GM21619 (cell line): ENCODE measurements at regions not wholly inside any gene's neighbourhood (a gene's known extent, or its start where the extent isn't known, plus 50 kb on each side); places are given as distances from the start of the nearest gene placed in this dataset.
A peak's percentile ranks its signal among the peaks of the same experiment; 100 is the strongest.

ENCODE experiments used
- ATAC-seq: cut with Tn5 transposase; IDR thresholded peaks from one replicate; pipeline ENCODE4 v1.9.1; 2021; ENCODE audit not compliant: unreplicated experiment

DNA sequence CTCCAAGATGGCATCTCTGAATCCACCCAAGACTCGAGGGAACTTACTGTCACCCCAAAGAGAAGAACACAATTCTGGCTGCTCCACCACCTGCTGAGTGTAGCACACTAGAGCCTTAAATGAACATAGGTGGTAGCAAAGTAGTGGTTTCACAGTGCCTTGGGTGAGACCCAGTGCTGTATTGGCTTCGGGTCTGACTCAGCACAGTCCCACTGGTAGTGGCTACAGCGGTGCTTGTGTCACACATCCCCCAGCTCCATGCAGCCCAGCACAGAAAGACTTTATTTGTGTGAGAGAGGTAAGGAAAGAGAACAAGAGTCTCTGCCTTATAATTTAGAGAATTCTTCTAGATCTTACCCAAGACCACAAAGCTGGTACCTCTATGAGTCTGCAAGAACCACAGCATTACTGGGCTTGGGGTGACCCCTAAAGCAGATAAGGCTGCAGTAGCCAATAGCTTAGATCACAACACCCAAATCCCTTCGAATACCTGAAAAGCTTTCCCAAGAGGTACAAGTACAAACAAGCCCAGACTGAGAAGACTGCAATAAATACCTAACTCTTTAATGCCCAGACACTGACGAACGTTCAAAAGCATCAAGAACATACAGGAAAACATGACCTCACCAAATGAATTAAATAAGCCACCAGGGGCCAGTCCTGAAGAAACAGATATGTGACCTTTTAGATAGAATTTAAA, 83.3 kb upstream of the SLC38A4 start:
- no peak for ATAC-seq

DNA sequence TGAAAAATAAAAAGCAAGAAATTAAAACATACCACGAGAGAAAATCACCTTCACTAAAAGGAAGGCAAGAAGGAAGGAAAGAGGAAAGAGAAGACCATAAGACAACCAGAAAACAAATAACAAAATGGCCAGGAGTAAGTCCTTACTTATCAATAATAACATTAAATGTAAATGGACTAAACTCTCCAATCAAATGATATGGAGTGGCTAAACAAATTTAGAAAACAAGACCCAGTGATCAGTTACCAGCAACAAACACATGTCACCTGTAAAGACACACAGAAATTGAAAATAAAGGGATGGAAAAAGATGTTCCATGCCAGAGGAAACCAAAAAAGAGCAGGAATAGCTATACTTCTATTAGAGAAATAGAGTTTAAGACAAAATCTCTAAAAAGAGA, 85.0 kb upstream of the SLC38A4 start:
- ATAC-seq = no peak

GRCh38 chr12:46914336-46914735, 88.5 kb upstream of the SLC38A4 start:
- no peak for ATAC-seq

GRCh38 chr12:46915082-46915481, 89.3 kb upstream of the SLC38A4 start:
- ATAC-seq = no peak

GRCh38 chr12:46915836-46916235, 90.0 kb upstream of the SLC38A4 start:
- no peak for ATAC-seq

- no peak for ATAC-seq
Observed at GRCh38 chr12:46916796-46917419, 91.1 kb upstream of the SLC38A4 start.

GRCh38 chr12:46917821-46918220, 92.0 kb upstream of the SLC38A4 start:
- no peak for ATAC-seq

DNA sequence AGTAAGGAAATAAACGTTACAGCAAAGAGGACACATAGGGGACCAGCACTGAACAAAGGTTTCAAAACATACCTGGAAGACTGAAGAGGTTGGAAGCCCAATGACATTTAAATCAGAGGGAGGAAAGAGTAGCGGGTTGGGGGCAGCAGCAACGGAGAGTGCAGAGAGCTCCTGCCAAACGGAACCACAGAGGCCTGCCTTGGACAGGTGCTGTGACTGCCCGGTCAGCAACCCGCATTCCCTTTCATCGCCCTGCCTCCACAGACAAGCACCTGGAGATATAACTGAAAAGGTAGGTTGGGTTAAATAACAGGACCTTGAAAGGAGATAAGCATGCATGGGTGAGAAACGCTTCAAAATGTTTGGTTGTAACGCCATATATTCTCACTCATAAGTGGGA, 92.8 kb upstream of the SLC38A4 start:
- no peak for ATAC-seq

DNA sequence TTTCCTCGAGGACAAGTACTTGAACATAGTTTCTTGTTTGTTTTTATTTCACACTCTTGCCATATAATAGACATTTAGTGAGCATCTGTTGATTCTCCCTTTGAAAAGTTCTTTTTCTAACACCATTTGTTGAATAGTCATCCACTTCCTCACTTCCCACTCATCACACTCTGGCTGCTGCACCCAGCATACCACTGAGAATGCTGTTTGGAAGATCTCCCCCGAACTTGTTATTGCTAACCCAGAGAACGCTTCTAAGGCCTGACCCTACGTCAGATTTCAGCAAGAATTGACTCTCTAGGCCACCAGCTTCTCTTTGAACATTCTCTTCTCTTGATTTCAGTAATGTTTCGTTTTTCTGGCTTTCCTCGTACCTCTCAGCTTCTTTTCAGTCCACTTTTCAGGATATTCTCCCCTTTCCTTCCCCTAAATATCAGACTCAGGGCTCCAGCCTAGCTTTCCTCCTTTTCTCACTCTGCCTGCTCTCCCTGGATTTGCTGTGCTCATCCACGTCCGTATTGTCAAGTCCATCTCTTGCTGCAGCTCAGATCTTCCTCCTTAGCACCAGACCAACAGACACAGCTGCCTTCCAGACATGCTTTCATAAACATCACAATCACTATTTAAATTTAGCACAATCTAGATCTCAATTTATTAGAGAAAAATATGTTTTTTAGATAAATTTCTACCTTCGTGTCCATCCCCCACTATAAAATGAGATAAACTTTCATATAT, 94.0 kb upstream of the SLC38A4 start:
- ATAC-seq = no peak

DNA sequence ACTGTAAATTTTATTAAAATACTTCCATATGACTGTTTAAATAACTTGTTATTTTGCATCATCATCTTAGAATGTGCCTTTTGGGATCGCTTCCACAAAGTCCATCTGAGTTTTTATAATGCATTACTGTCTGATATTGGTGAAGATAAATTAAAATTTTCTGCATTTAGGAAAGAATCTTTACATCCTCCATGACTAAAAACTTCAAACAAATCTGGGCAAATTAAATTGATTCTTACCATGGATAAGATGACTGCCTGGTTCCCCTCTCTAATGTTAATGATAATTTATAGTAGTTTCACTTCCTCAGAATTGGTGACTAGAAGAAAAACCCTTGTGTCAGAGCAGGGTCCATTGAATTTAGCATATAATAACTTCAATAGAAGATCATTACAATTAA, 94.7 kb upstream of the SLC38A4 start:
- peak; percentile 86 for ATAC-seq

- ATAC-seq = no peak
Observed at GRCh38 chr12:46921048-46921763, 95.4 kb upstream of the SLC38A4 start.

- no peak for ATAC-seq
Observed at GRCh38 chr12:46921764-46922133, 96.0 kb upstream of the SLC38A4 start.

GRCh38 chr12:46926526-46926925, 100.7 kb upstream of the SLC38A4 start:
- ATAC-seq = no peak

DNA sequence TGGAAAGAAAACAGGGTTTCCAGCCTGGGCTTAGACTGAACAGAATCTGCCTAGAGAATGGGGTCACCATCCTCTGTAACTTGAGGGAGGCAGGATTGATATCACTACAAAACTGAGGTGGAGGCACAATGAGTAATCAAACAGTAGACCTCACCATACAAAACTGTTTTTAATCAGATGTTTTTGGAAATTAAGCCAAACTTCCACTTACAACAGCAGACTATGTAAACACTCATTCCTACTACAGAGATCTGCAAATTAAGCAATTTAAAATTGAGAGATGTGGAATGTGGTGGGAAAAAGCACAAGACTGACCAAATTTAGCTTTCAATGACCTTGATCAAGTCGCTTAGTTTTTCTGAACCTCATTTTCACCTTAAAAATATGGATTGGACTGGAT, 104.3 kb upstream of the SLC38A4 start:
- no peak for ATAC-seq

- no peak for ATAC-seq
Observed at GRCh38 chr12:46933947-46934346, 108.2 kb upstream of the SLC38A4 start.

GRCh38 chr12:46934374-46935111, 108.7 kb upstream of the SLC38A4 start:
- no peak for ATAC-seq

- ATAC-seq = no peak
Observed at GRCh38 chr12:46935271-46935847, 109.6 kb upstream of the SLC38A4 start.

DNA sequence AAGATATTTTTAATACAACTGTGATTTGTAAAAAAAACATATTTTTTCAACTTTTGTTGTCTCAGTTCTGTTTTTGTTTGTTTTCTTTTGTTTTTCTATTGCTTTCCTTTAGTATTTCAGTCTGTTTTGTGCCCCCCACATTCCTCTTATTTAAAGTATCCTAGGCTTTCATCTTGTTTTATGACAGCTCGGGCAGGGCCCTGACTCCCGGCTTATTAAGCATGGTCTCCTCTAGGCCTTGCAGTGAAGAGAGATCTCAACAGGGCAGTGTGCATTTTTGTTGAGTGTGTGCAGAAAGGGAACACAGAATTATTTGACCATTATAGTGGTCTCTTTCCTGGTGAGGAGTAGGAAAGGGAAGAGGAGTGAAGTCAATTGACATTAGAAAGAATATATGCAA, 110.2 kb upstream of the SLC38A4 start:
- no peak for ATAC-seq

DNA sequence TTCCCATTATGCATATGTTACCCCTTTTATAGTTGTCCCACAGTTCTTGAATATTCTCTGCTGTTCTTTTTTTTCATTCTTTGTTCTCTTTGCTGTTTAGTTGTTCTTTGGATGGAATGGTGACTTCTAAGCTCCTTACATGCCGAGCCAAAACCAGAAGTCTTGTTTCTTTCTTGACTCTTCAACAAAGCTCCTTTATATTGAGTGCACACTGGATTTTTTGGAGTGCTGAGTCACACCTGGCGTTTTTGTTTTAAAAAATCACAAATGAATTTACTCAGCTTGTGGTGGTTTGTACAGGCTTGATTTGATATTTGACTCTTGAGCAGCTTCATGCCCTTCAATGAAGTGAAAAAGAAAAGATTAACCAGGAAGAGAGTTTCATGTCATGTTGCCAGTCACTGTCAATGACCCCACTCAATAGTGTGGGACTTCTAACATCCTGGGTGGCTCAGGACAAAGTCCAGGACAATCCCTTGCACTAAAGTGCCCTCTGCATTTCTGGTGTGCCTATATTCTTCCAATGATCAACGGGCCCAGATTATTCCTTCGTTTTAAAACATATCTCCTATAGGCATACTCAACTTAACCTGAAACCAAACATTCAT, 112.4 kb upstream of the SLC38A4 start:
- ATAC-seq = no peak

DNA sequence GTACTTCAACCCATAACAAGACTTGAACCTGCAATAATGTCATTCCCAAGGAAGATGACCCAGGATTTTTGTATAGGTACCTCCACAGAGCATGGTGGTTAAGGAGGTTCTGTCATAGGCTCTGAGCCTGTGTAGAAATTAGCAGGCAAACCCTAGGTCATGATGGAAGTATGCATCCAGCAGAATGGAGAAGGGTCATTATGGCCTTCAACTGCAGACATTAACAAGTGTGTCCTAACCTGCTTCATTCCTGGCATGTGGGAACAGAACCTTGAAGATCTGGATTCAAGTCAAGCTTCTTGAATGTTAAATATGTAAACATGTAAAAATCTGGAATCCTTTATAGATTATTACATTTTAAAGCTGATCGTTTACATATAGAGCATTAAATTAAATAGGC, 116.2 kb upstream of the SLC38A4 start:
- no peak for ATAC-seq
